ENCODE measurements at regions not wholly inside any gene's neighbourhood (a gene's known extent, or its start where the extent isn't known, plus 50 kb on each side); places are given as distances from the start of the nearest gene placed in this dataset.

GRCh38 chr16:59611556-59611955 lies 877.4 kb upstream of the GOT2 start:
- TF ChIP-seq ZSCAN20 (CRISPR knock-in tag; IDR thresholded peaks at IDR 0.05): no peak
- TF ChIP-seq CBX2 (IDR thresholded peaks at IDR 0.05; ENCODE audit: borderline replicate concordance, low read depth): no peak
- TF ChIP-seq BCL3 (IDR thresholded peaks at IDR 0.05): no peak
- TF ChIP-seq CBX8 (IDR thresholded peaks at IDR 0.05): no peak
- no peak for TF ChIP-seq MAFK (IDR thresholded peaks at IDR 0.05; ENCODE audit: partially characterized antibody)
- no peak for TF ChIP-seq RFX5 (IDR thresholded peaks at IDR 0.05)
- no peak for TF ChIP-seq PHF8 (IDR thresholded peaks at IDR 0.05; ENCODE audit: borderline replicate concordance, low read depth)
- TF ChIP-seq RNF2 (IDR thresholded peaks at IDR 0.05; ENCODE audit: borderline replicate concordance, low read depth): no peak
- TF ChIP-seq NPAS2 (CRISPR knock-in tag; IDR thresholded peaks at IDR 0.05; ENCODE audit: borderline replicate concordance): no peak
- TF ChIP-seq CHD4 (IDR thresholded peaks at IDR 0.05; ENCODE audit: borderline replicate concordance): no peak
- TF ChIP-seq FOSB (CRISPR knock-in tag; IDR thresholded peaks at IDR 0.05): no peak
- no peak for TF ChIP-seq HMGXB4 (CRISPR knock-in tag; IDR thresholded peaks at IDR 0.05; ENCODE audit: borderline replicate concordance)
- TF ChIP-seq ZNF302 (CRISPR knock-in tag; IDR thresholded peaks at IDR 0.05): no peak
- TF ChIP-seq TP53 (CRISPR knock-in tag; IDR thresholded peaks at IDR 0.05): no peak
- TF ChIP-seq FOSL2 (IDR thresholded peaks at IDR 0.05): no peak
- TF ChIP-seq FOSL2 (CRISPR knock-in tag; IDR thresholded peaks at IDR 0.05): no peak
- TF ChIP-seq ZC3H11A (IDR thresholded peaks at IDR 0.05): no peak
- TF ChIP-seq HEYL (CRISPR knock-in tag; IDR thresholded peaks at IDR 0.05): no peak
- TF ChIP-seq CTCF (IDR thresholded peaks at IDR 0.05): no peak
- WGBS (ENCODE audit: missing lambda C conversion rate): 59% methylated on average over 3 of the region's 3 CpGs
- no peaks in the 10 kb centered on the region for H3K4me1 ChIP-seq
- DNase-seq (ENCODE audit: low read depth in 1 of 2, low spot score in 1 of 2): no peak
- H3K4me3 ChIP-seq: no peak overlapping the region
- H3K27ac ChIP-seq: no peak overlapping the region
- no peaks in the 10 kb centered on the region for H3K9me3 ChIP-seq
- no peak for ATAC-seq
- no peak overlapping the region for H3K4me2 ChIP-seq
- FAIRE-seq: no peak
- POLR2A ChIA-PET: no interaction called here
- CTCF ChIA-PET: no interaction called here

GRCh38 chr16:59605706-59606105 lies 871.6 kb upstream of the GOT2 start:
- FAIRE-seq: no peak

More at GRCh38 chr16:59605706-59606105, 871.6 kb upstream of the GOT2 start:
- Histone ChIP-seq H3K27ac (no peak overlapping the region), H3K4me3 (no peak overlapping the region), H3K4me2 (no peak overlapping the region), H3K9me3 (no peaks in the 10 kb centered on the region), H3K4me1 (no peaks in the 10 kb centered on the region)
- POLR2A ChIA-PET: no interaction called here
- CTCF ChIA-PET: no interaction called here
- DNase-seq (ENCODE audit: low read depth in 1 of 2, low spot score in 1 of 2): no peak
- TF ChIP-seq JUN (IDR thresholded peaks at IDR 0.05) (no peak), MAZ (IDR thresholded peaks at IDR 0.05; ENCODE audit: borderline replicate concordance, low read depth, low read length) (no peak), HDAC2 (IDR thresholded peaks at IDR 0.05) (no peak), TFCP2L1 (CRISPR knock-in tag; IDR thresholded peaks at IDR 0.05) (no peak), TP53 (CRISPR knock-in tag; IDR thresholded peaks at IDR 0.05) (no peak), BHLHE40 (IDR thresholded peaks at IDR 0.05; ENCODE audit: low read depth, low read length) (no peak), EP300 (IDR thresholded peaks at IDR 0.05) (no peak), FOSB (CRISPR knock-in tag; IDR thresholded peaks at IDR 0.05) (no peak), SMC3 (IDR thresholded peaks at IDR 0.05) (no peak), CBX2 (IDR thresholded peaks at IDR 0.05; ENCODE audit: borderline replicate concordance, low read depth) (no peak), NFE2L2 (conservative IDR thresholded peaks at IDR 0.05; ENCODE audit: low read length) (no peak), PHF8 (IDR thresholded peaks at IDR 0.05; ENCODE audit: borderline replicate concordance, low read depth) (no peak), ELK1 (IDR thresholded peaks at IDR 0.05; ENCODE audit: low read depth, low read length) (no peak), HMGXB4 (CRISPR knock-in tag; IDR thresholded peaks at IDR 0.05; ENCODE audit: borderline replicate concordance) (no peak), MYC (IDR thresholded peaks at IDR 0.05; ENCODE audit: borderline replicate concordance, low read length) (no peak), PBX3 (IDR thresholded peaks at IDR 0.05) (no peak)
- no peak for ATAC-seq
- 33% methylated on average over 2 of the region's 2 CpGs for WGBS (ENCODE audit: missing lambda C conversion rate)
